ENCODE measurements at regions not wholly inside any gene's neighbourhood (a gene's known extent, or its start where the extent isn't known, plus 50 kb on each side); places are given as distances from the start of the nearest gene placed in this dataset.

GRCh38 chr9:115261656-115262081, 143.7 kb upstream of the TNC start:
- DNase-seq = no peak

GRCh38 chr9:115262477-115262876, 144.5 kb upstream of the TNC start:
- no peak for DNase-seq

- DNase-seq = no peak
Observed at GRCh38 chr9:115262952-115263351, 145.0 kb upstream of the TNC start.

GRCh38 chr9:115263371-115264075, 145.6 kb upstream of the TNC start:
- no peak for DNase-seq

GRCh38 chr9:115264313-115264712, 146.4 kb upstream of the TNC start:
- DNase-seq = no peak

- no peak for DNase-seq
Observed at GRCh38 chr9:115267790-115268189, 149.8 kb upstream of the TNC start.

- no peak for DNase-seq
Observed at GRCh38 chr9:115275753-115276152, 157.8 kb upstream of the TNC start.

GRCh38 chr9:115276621-115277020, 158.7 kb upstream of the TNC start:
- no peak for DNase-seq

- DNase-seq = no peak
Observed at GRCh38 chr9:115277301-115277700, 159.3 kb upstream of the TNC start.

- DNase-seq = no peak
Observed at GRCh38 chr9:115278326-115279035, 160.5 kb upstream of the TNC start.

GRCh38 chr9:115283395-115283794, 165.4 kb upstream of the TNC start:
- DNase-seq = no peak

- no peak for DNase-seq
Observed at GRCh38 chr9:115285836-115286235, 167.9 kb upstream of the TNC start.

GRCh38 chr9:115286411-115286810, 168.5 kb upstream of the TNC start:
- no peak for DNase-seq

- no peak for DNase-seq
Observed at GRCh38 chr9:115289757-115290208, 171.8 kb upstream of the TNC start.

- DNase-seq = no peak
Observed at GRCh38 chr9:115291841-115292240, 173.9 kb upstream of the TNC start.

- no peak for DNase-seq
Observed at GRCh38 chr9:115292584-115293279, 174.8 kb upstream of the TNC start.

GRCh38 chr9:115295734-115296133, 177.8 kb upstream of the TNC start:
- DNase-seq = no peak

- no peak for DNase-seq
Observed at GRCh38 chr9:115296831-115297565, 179.0 kb upstream of the TNC start.

GRCh38 chr9:115300116-115300515, 182.2 kb upstream of the TNC start:
- no peak for DNase-seq

GRCh38 chr9:115300874-115301273, 182.9 kb upstream of the TNC start:
- DNase-seq = no peak

GRCh38 chr9:115301581-115301980, 183.6 kb upstream of the TNC start:
- no peak for DNase-seq

GRCh38 chr9:115305543-115305942, 187.6 kb upstream of the TNC start:
- no peak for DNase-seq

GRCh38 chr9:115306865-115307264, 188.9 kb upstream of the TNC start:
- DNase-seq = no peak

Data from activated CD4-positive, alpha-beta T cell treated with anti-CD3 and anti-CD28 coated beads, Interleukin-2, Interleukin-6, amounts not matched to agents 100 ng/mL and 50 ng/mL, durations not matched to agents 16 hours and 8 hours (primary cell).